IMR-90 (cell line): ENCODE measurements at regions not wholly inside any gene's neighbourhood (a gene's known extent, or its start where the extent isn't known, plus 50 kb on each side); places are given as distances from the start of the nearest gene placed in this dataset.

Source experiments
- ATAC-seq: fragments of 200-7000 bp; cut with Tn5 transposase; 2 replicates; pipeline ENCODE4 v1.9.1; 2020; ENCODE audit warnings: low read depth, mild to moderate bottlenecking, moderate library complexity
- BruUV-seq: library from RNA; stranded (reverse); fragments of 400-500 nt; replicated peaks from 2 replicates; lab custom pipeline; 2021; lab: Mats Ljungman, UMichigan
- CTCF ChIA-PET: fragments of 300-600 bp; formaldehyde crosslinking; extraction: SDS; loops from one replicate; lab custom pipeline; 2021; ENCODE audit warnings: antibody characterized with exemption; lab: Yijun Ruan, JAX
- POLR2A ChIA-PET: fragments of 300-600 bp; sonication (Branson Sonifier 250); formaldehyde crosslinking; loops from one replicate; lab custom pipeline; 2022; ENCODE audit warnings: antibody characterized with exemption; ENCODE audit not compliant: unreplicated experiment; lab: Charles Lee
- DNase-seq: peaks from one replicate; pipeline ENCODE4 v3.0.0; 2013
- H2AFZ ChIP-seq: replicated peaks from 2 replicates; pipeline ENCODE3; 2013; ENCODE audit warnings: low read length, mild to moderate bottlenecking; ENCODE audit not compliant: poor library complexity
- H2AK5ac ChIP-seq: 2 replicates; pipeline ENCODE4 v1.6.1; 2013; ENCODE audit warnings: low read depth, low read length, inconsistent platforms
- H2AK9ac ChIP-seq: replicated peaks from 2 replicates; pipeline ENCODE3; 2013; ENCODE audit warnings: mild to moderate bottlenecking, low read depth, low read length, moderate library complexity; ENCODE audit not compliant: poor library complexity
- H2BK120ac ChIP-seq: 2 replicates; pipeline ENCODE4 v1.6.1; 2013; ENCODE audit warnings: low read depth, low read length, inconsistent platforms
- H2BK15ac ChIP-seq: 3 replicates; pipeline ENCODE4 v1.6.1; 2013; ENCODE audit warnings: low read depth, low read length, inconsistent platforms
- H2BK20ac ChIP-seq: 2 replicates; pipeline ENCODE4 v1.6.1; 2013; ENCODE audit warnings: low read depth, mild to moderate bottlenecking, inconsistent platforms, low read length, moderate library complexity
- H2BK5ac ChIP-seq: 2 replicates; pipeline ENCODE4 v1.6.1; 2013; ENCODE audit warnings: mild to moderate bottlenecking, low read depth, low read length, inconsistent platforms; ENCODE audit not compliant: poor library complexity, severe bottlenecking
- H3K14ac ChIP-seq: replicated peaks from 2 replicates; pipeline ENCODE4 v1.6.1; 2013; ENCODE audit warnings: low read depth, low read length, inconsistent platforms
- H3K18ac ChIP-seq: 2 replicates; pipeline ENCODE4 v1.6.1; 2013; ENCODE audit warnings: low read depth, low read length, control low read depth
- H3K23ac ChIP-seq: 2 replicates; pipeline ENCODE4 v1.6.1; 2013; ENCODE audit warnings: low read depth, low read length, inconsistent platforms
- H3K27ac ChIP-seq: 2 replicates; pipeline ENCODE4 v1.5.1; 2013; ENCODE audit warnings: mild to moderate bottlenecking, control low read depth, low read length; ENCODE audit not compliant: insufficient read depth
- H3K27me3 ChIP-seq: 2 replicates; pipeline ENCODE4 v1.6.1; 2013; ENCODE audit warnings: low read length; ENCODE audit not compliant: control insufficient read depth, insufficient read depth
- H3K36me3 ChIP-seq: 2 replicates; pipeline ENCODE4 v1.6.1; 2013; ENCODE audit warnings: low read length, mixed read lengths; ENCODE audit not compliant: control insufficient read depth, insufficient read depth
- H3K4ac ChIP-seq: 2 replicates; pipeline ENCODE4 v1.6.1; 2013; ENCODE audit warnings: low read depth, low read length, inconsistent platforms
- H3K4me1 ChIP-seq: 2 replicates; pipeline ENCODE4 v1.6.1; 2013; ENCODE audit warnings: low read length, mixed read lengths; ENCODE audit not compliant: control insufficient read depth, insufficient read depth
- H3K4me2 ChIP-seq: 2 replicates; pipeline ENCODE4 v1.6.1; 2013; ENCODE audit warnings: low read depth, mild to moderate bottlenecking, control low read depth, low read length, moderate library complexity
- H3K4me3 ChIP-seq: 2 replicates; pipeline ENCODE4 v1.5.1; 2013; ENCODE audit warnings: low read depth, mild to moderate bottlenecking, control low read depth, low read length, moderate library complexity; ENCODE audit not compliant: insufficient read depth
- H3K56ac ChIP-seq: 2 replicates; pipeline ENCODE4 v1.6.1; 2013; ENCODE audit warnings: low read length, inconsistent platforms; ENCODE audit not compliant: insufficient read depth; ENCODE audit errors: extremely low read depth
- H3K79me1 ChIP-seq, 2 experiments: 2 replicates each; pipeline ENCODE4 v1.6.1; 2013; ENCODE audit warnings: low read length in 2 of 2, inconsistent platforms in 1 of 2, low read depth in 1 of 2
- H3K9ac ChIP-seq: 2 replicates; pipeline ENCODE4 v1.6.1; 2013; ENCODE audit warnings: low read depth, low read length, control low read depth
- H3K9me1 ChIP-seq: 2 replicates; pipeline ENCODE4 v1.6.1; 2013; ENCODE audit warnings: low read length, inconsistent platforms; ENCODE audit not compliant: insufficient read depth
- H3K9me3 ChIP-seq: 2 replicates; pipeline ENCODE4 v1.6.1; 2013; ENCODE audit warnings: low read length; ENCODE audit not compliant: control insufficient read depth, insufficient read depth
- H4K20me1 ChIP-seq: 2 replicates; pipeline ENCODE4 v1.6.1; 2013; ENCODE audit warnings: low read length, inconsistent platforms; ENCODE audit not compliant: insufficient read depth
- H4K5ac ChIP-seq: 2 replicates; pipeline ENCODE4 v1.6.1; 2013; ENCODE audit warnings: mild to moderate bottlenecking, low read depth, low read length, control low read depth
- H4K8ac ChIP-seq, 2 experiments: 2 replicates each; pipeline ENCODE4 v1.6.1; 2013; ENCODE audit warnings: low read depth in 2 of 2, low read length in 2 of 2, control low read depth in 1 of 2, inconsistent platforms in 1 of 2
- H4K91ac ChIP-seq: 2 replicates; pipeline ENCODE4 v1.6.1; 2013; ENCODE audit warnings: low read depth, low read length, inconsistent platforms; ENCODE audit not compliant: insufficient read depth
- BHLHE40 ChIP-seq: fragments of 150-350 bp; IDR thresholded peaks from 2 replicates; pipeline ENCODE4 v1.6.1; 2016; ENCODE audit warnings: mild to moderate bottlenecking, low read depth, low read length
- CEBPB ChIP-seq: IDR thresholded peaks from 2 replicates; pipeline ENCODE4 v1.6.1; 2012; ENCODE audit warnings: low read depth, low read length, improper control_type of control experiment
- CHD1 ChIP-seq: IDR thresholded peaks from 2 replicates; pipeline ENCODE4 v1.6.1; 2012; ENCODE audit warnings: low read depth, low read length, improper control_type of control experiment
- FOS ChIP-seq: fragments of 150-350 bp; IDR thresholded peaks from 2 replicates; pipeline ENCODE4 v1.6.1; 2016; ENCODE audit warnings: low read depth, low read length
- NFE2L2 ChIP-seq: fragments of 150-350 bp; IDR thresholded peaks from 2 replicates; pipeline ENCODE4 v1.6.1; 2016; ENCODE audit warnings: low read depth, mild to moderate bottlenecking, low read length
- POLR2A ChIP-seq: IDR thresholded peaks from 2 replicates; pipeline ENCODE4 v1.6.1; 2012; ENCODE audit warnings: mild to moderate bottlenecking, low read depth, low read length
- RAD21 ChIP-seq: IDR thresholded peaks from 2 replicates; pipeline ENCODE4 v1.6.1; 2012; ENCODE audit warnings: low read length, improper control_type of control experiment
- WGBS, 2 experiments: methylation state at CpG; one replicate each; pipeline versions ENCODE4 v1.1.5 to v1.1.7; 2013; ENCODE audit warnings: missing lambda C conversion rate in 2 of 2; ENCODE audit not compliant: insufficient read length in 1 of 2; ENCODE audit errors: extremely low coverage in 2 of 2; 5-methylcytosine and 5-hydroxymethylcytosine counted together
- dilution Hi-C: fragments of 300-500 bp; cut with HindIII; formaldehyde crosslinking; loops from one replicate; pipeline ENCODE4 v1.14.3; 2018; ENCODE audit warnings: low sequenced_read_pairs; ENCODE audit not compliant: unreplicated experiment
- in situ Hi-C: fragments of 300-500 bp; cut with MboI; formaldehyde crosslinking; loops from 3 replicates; pipeline ENCODE4 v1.14.3; 2019; ENCODE audit warnings: low sequenced_read_pairs, inconsistent platforms, mixed read lengths
- intact Hi-C: fragments of 100-400 bp; cut with micrococcal nuclease; formaldehyde crosslinking; loops from 2 replicates; pipeline ENCODE4 v1.10.0; 2022
- TF ChIP-seq, protein P1 (sequence below): fragments of 150-350 bp; IDR thresholded peaks from 2 replicates; pipeline ENCODE4 v1.6.1; 2017; ENCODE audit warnings: mild to moderate bottlenecking, antibody characterized with exemption, low read length, low read depth
- TF ChIP-seq, protein P2 (sequence below): fragments of 150-350 bp; IDR thresholded peaks from 2 replicates; pipeline ENCODE4 v1.6.1; 2016; ENCODE audit warnings: low read depth, mild to moderate bottlenecking, low read length, moderate library complexity, borderline replicate concordance
- TF ChIP-seq, protein P3 (sequence below): conservative IDR thresholded peaks from 2 replicates; pipeline ENCODE4 v1.5.1; 2012; ENCODE audit warnings: mild to moderate bottlenecking, low read depth, low read length, improper control_type of control experiment

DNA sequence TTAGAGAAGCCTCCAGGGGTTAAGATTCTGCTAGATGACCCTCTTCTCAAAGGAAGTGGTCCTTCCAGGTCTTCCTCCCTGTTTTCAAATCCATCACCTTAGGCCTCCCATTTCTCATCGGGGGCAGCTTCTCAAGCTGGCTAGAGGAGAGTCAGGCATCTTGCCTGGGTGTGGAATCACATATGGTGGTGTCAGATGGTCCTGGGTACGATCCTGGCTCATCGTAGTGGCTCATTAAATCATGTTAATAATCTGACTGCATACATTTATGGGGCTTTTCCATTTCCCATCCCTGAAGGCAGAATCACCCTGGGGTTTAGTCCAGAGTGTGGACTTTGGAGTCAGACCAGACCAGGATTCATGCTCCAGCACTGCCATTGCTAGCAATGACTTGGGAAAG is 132.6 kb downstream of the RPS24 start:
- Histone ChIP-seq H3K27me3 (peaks cover 2% of the 10 kb centered on the region; the same call in 1 of the 2 replicates), H2BK20ac (no peak overlapping the region), H4K5ac (no peak overlapping the region), H3K23ac (no peak overlapping the region), H3K4me2 (no peak overlapping the region), H3K4ac (no peak overlapping the region), H2BK5ac (no peak overlapping the region), H3K36me3 (no peaks in the 10 kb centered on the region), H2BK15ac (no peak overlapping the region), H2AK5ac (no peak overlapping the region), H3K79me1 (no peaks in the 10 kb centered on the region), H2AFZ (no peak overlapping the region), H4K8ac (no peak overlapping the region), H3K14ac (no peak overlapping the region), H2AK9ac (no peak overlapping the region), H4K91ac (no peak overlapping the region), H3K27ac (no peak overlapping the region), H3K9ac (no peak overlapping the region), H2BK120ac (no peak overlapping the region), H3K4me3 (no peak overlapping the region), H3K9me1 (peaks cover 7% of the 10 kb centered on the region), H4K20me1 (no peaks in the 10 kb centered on the region), H3K56ac (no peak overlapping the region), H3K18ac (no peak overlapping the region), H3K4me1 (peaks cover 5% of the 10 kb centered on the region), H3K9me3 (peaks cover 6% of the 10 kb centered on the region)
- TF ChIP-seq NFE2L2: no peak
- TF ChIP-seq, protein P1, sequence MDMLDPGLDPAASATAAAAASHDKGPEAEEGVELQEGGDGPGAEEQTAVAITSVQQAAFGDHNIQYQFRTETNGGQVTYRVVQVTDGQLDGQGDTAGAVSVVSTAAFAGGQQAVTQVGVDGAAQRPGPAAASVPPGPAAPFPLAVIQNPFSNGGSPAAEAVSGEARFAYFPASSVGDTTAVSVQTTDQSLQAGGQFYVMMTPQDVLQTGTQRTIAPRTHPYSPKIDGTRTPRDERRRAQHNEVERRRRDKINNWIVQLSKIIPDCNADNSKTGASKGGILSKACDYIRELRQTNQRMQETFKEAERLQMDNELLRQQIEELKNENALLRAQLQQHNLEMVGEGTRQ: no peak
- no peak for TF ChIP-seq FOS
- TF ChIP-seq, protein P2, sequence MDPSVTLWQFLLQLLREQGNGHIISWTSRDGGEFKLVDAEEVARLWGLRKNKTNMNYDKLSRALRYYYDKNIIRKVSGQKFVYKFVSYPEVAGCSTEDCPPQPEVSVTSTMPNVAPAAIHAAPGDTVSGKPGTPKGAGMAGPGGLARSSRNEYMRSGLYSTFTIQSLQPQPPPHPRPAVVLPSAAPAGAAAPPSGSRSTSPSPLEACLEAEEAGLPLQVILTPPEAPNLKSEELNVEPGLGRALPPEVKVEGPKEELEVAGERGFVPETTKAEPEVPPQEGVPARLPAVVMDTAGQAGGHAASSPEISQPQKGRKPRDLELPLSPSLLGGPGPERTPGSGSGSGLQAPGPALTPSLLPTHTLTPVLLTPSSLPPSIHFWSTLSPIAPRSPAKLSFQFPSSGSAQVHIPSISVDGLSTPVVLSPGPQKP: no peak
- TF ChIP-seq RAD21: no peak
- no peak for TF ChIP-seq BHLHE40
- TF ChIP-seq CHD1: no peak
- no peak for TF ChIP-seq CEBPB
- TF ChIP-seq, protein P3, sequence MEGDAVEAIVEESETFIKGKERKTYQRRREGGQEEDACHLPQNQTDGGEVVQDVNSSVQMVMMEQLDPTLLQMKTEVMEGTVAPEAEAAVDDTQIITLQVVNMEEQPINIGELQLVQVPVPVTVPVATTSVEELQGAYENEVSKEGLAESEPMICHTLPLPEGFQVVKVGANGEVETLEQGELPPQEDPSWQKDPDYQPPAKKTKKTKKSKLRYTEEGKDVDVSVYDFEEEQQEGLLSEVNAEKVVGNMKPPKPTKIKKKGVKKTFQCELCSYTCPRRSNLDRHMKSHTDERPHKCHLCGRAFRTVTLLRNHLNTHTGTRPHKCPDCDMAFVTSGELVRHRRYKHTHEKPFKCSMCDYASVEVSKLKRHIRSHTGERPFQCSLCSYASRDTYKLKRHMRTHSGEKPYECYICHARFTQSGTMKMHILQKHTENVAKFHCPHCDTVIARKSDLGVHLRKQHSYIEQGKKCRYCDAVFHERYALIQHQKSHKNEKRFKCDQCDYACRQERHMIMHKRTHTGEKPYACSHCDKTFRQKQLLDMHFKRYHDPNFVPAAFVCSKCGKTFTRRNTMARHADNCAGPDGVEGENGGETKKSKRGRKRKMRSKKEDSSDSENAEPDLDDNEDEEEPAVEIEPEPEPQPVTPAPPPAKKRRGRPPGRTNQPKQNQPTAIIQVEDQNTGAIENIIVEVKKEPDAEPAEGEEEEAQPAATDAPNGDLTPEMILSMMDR: no peak
- no peak for TF ChIP-seq POLR2A
- in situ Hi-C loops: no loop called here
- DNase-seq: no peak
- CTCF ChIA-PET: no interaction called here
- WGBS, 2 experiments: no CpG with 5 or more reads among the region's 3 CpGs
- intact Hi-C loops: no loop called here
- dilution Hi-C loops: no loop called here
- POLR2A ChIA-PET: no interaction called here
- ATAC-seq: no peak
- no TSS peak for BruUV-seq
